PC-9 (cell line): ENCODE measurements at regions not wholly inside any gene's neighbourhood (a gene's known extent, or its start where the extent isn't known, plus 50 kb on each side); places are given as distances from the start of the nearest gene placed in this dataset.

Source experiments
- CTCF ChIP-seq: fragments of 200-600 bp; sonication (generic); conservative IDR thresholded peaks from 2 replicates; pipeline ENCODE4 v1.6.1; 2017; ENCODE audit warnings: mixed run types, antibody characterized with exemption, mild to moderate bottlenecking, moderate library complexity
- EZH2 ChIP-seq: fragments of 200-600 bp; sonication (generic); IDR thresholded peaks from 2 replicates; pipeline ENCODE4 v1.8.0; 2017; ENCODE audit warnings: antibody characterized with exemption, low read depth

DNA sequence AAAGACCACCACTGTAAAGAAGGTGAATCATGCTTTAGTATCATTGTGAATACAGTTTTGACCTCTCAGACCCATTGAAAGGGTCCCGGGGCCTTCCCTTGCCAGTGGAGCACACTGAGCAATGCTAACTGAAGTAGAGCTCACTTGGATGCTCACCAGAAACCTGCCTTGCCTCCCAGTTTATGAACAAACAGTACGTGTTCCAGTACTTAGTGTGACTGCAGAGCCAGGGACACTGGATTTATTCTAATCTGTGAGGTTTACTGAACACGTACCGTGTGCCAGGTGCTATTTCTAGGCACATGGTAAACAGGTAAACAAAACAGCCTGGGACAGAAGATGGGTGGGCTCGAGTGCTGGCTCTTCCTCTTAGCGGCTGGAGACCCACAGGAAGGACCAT is 79.6 kb downstream of the FOXL1 start:
- TF ChIP-seq CTCF (no peak), EZH2 (no peak)
